Panc1 (cell line): ENCODE measurements at regions not wholly inside any gene's neighbourhood (a gene's known extent, or its start where the extent isn't known, plus 50 kb on each side); places are given as distances from the start of the nearest gene placed in this dataset.

Source experiments
- ATAC-seq: fragments of 200-7000 bp; cut with Tn5 transposase; 2 replicates; pipeline ENCODE4 v1.9.1; 2020; ENCODE audit warnings: mild to moderate bottlenecking, moderate library complexity
- BruUV-seq: library from RNA; stranded (reverse); fragments of 400-500 nt; replicated peaks from 2 replicates; lab custom pipeline; 2021; lab: Mats Ljungman, UMichigan
- CTCF ChIA-PET: fragments of 300-600 bp; sonication (Branson Sonifier 250); formaldehyde crosslinking; loops from one replicate; lab custom pipeline; 2022; ENCODE audit warnings: antibody characterized with exemption; lab: Charles Lee
- POLR2A ChIA-PET: fragments of 300-600 bp; sonication (Branson Sonifier 250); formaldehyde crosslinking; loops from one replicate; lab custom pipeline; 2022; ENCODE audit warnings: antibody characterized with exemption; lab: Charles Lee
- DNase-seq: peaks from one replicate; pipeline ENCODE4 v3.0.0-alpha.2; 2010; ENCODE audit warnings: low read depth, low spot score
- H3K27ac ChIP-seq: 2 replicates; pipeline ENCODE4 v1.5.1; 2011; ENCODE audit warnings: mild to moderate bottlenecking, low read length, inconsistent platforms
- H3K27me3 ChIP-seq: fragments of 200-500 bp; sonication (Bioruptor generic); 2 replicates; pipeline ENCODE4 v1.6.0; 2014; ENCODE audit warnings: low read length, inconsistent platforms; ENCODE audit not compliant: control insufficient read depth, insufficient read depth
- H3K36me3 ChIP-seq: fragments of 200-500 bp; sonication (Bioruptor generic); 2 replicates; pipeline ENCODE4 v1.5.1; 2014; ENCODE audit warnings: inconsistent platforms, mild to moderate bottlenecking, low read length, moderate library complexity; ENCODE audit not compliant: control insufficient read depth, insufficient read depth
- H3K4me1 ChIP-seq: 2 replicates; pipeline ENCODE4 v1.5.1; 2011; ENCODE audit warnings: inconsistent platforms, mild to moderate bottlenecking, low read length, moderate library complexity; ENCODE audit not compliant: control insufficient read depth, insufficient read depth
- H3K4me3 ChIP-seq, 2 experiments: 2 replicates each; pipeline ENCODE4 v1.5.1; 2011 to 2012; ENCODE audit warnings: low read depth in 2 of 2, low read length in 2 of 2, mild to moderate bottlenecking in 2 of 2, inconsistent platforms in 1 of 2, moderate library complexity in 1 of 2
- H3K9me3 ChIP-seq: fragments of 200-500 bp; sonication (Bioruptor generic); 2 replicates; pipeline ENCODE4 v1.5.1; 2014; ENCODE audit warnings: low read depth, mild to moderate bottlenecking, inconsistent platforms, low read length, moderate library complexity; ENCODE audit not compliant: control insufficient read depth, insufficient read depth
- POLR2AphosphoS5 ChIP-seq: IDR thresholded peaks from 2 replicates; pipeline ENCODE4 v1.6.1; 2012; ENCODE audit warnings: mild to moderate bottlenecking, low read depth, low read length, moderate library complexity
- SIN3A ChIP-seq: IDR thresholded peaks from 2 replicates; pipeline ENCODE4 v1.6.1; 2012; ENCODE audit warnings: low read depth, mild to moderate bottlenecking, low read length, moderate library complexity, borderline replicate concordance; ENCODE audit not compliant: insufficient read depth
- TCF7L2 ChIP-seq: IDR thresholded peaks from 2 replicates; pipeline ENCODE4 v1.6.1; 2011; ENCODE audit warnings: mild to moderate bottlenecking, low read depth, low read length, inconsistent platforms
- in situ Hi-C: cut with HindIII; loops from 2 replicates; pipeline ENCODE4 v1.10.0; 2016; ENCODE audit warnings: low sequenced_read_pairs, low pct_unique_long_range_greater_than_20kb
- intact Hi-C: fragments of 100-400 bp; cut with micrococcal nuclease; formaldehyde crosslinking; loops from one replicate; pipeline ENCODE4 v1.10.0; 2022; ENCODE audit not compliant: unreplicated experiment
- TF ChIP-seq, protein P1 (sequence below), 2 experiments: IDR thresholded peaks; 2 replicates each; pipeline ENCODE4 v1.6.1; 2011 to 2012; ENCODE audit warnings: low read depth in 2 of 2, control low read depth in 1 of 2, low read length in 1 of 2, mild to moderate bottlenecking in 1 of 2, moderate library complexity in 1 of 2; ENCODE audit not compliant: insufficient read depth in 1 of 2
- TF ChIP-seq, protein P2 (sequence below): fragments of 450-650 bp; IDR thresholded peaks from 2 replicates; pipeline ENCODE4 v1.5.1; 2017; ENCODE audit warnings: mild to moderate bottlenecking

DNA sequence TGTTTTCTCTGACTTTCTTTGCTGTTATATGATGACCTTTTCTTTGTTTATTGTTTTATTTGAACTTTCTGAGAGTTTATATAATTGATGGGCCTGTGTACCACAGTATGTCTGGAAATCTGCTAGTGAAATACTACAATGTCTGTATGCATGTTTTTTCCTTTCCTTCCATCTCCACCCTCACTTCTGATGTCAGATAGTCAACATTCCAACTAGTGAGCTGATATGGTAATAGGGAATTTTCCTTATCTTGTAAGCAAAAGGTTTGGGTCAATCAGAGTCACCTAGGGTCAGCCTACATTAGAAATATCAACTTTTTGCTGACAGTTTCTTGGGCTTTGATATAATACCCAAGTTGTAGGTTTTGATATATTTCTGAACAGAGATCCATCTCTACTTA, 103.2 kb downstream of the MAT2B start:
- Histone ChIP-seq H3K27ac (no peak overlapping the region), H3K27me3 (no peaks in the 10 kb centered on the region; the same call in 1 of the 2 replicates), H3K4me3 (no peak overlapping the region), H3K4me1 (no peaks in the 10 kb centered on the region), H3K36me3 (no peaks in the 10 kb centered on the region), H3K9me3 (no peaks in the 10 kb centered on the region)
- in situ Hi-C loops = no loop called here
- ChIA-PET CTCF (no interaction called here), POLR2A (no interaction called here)
- intact Hi-C loops = no loop called here
- TF ChIP-seq POLR2AphosphoS5 (no peak), SIN3A (no peak), TCF7L2 (no peak)
- TF ChIP-seq, protein P1, sequence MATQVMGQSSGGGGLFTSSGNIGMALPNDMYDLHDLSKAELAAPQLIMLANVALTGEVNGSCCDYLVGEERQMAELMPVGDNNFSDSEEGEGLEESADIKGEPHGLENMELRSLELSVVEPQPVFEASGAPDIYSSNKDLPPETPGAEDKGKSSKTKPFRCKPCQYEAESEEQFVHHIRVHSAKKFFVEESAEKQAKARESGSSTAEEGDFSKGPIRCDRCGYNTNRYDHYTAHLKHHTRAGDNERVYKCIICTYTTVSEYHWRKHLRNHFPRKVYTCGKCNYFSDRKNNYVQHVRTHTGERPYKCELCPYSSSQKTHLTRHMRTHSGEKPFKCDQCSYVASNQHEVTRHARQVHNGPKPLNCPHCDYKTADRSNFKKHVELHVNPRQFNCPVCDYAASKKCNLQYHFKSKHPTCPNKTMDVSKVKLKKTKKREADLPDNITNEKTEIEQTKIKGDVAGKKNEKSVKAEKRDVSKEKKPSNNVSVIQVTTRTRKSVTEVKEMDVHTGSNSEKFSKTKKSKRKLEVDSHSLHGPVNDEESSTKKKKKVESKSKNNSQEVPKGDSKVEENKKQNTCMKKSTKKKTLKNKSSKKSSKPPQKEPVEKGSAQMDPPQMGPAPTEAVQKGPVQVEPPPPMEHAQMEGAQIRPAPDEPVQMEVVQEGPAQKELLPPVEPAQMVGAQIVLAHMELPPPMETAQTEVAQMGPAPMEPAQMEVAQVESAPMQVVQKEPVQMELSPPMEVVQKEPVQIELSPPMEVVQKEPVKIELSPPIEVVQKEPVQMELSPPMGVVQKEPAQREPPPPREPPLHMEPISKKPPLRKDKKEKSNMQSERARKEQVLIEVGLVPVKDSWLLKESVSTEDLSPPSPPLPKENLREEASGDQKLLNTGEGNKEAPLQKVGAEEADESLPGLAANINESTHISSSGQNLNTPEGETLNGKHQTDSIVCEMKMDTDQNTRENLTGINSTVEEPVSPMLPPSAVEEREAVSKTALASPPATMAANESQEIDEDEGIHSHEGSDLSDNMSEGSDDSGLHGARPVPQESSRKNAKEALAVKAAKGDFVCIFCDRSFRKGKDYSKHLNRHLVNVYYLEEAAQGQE (IDR thresholded peaks at IDR 0.05; ENCODE audit: insufficient read depth in 1 of 2, low read depth in 2 of 2, low read length in 1 of 2) = no peak
- TF ChIP-seq, protein P2, sequence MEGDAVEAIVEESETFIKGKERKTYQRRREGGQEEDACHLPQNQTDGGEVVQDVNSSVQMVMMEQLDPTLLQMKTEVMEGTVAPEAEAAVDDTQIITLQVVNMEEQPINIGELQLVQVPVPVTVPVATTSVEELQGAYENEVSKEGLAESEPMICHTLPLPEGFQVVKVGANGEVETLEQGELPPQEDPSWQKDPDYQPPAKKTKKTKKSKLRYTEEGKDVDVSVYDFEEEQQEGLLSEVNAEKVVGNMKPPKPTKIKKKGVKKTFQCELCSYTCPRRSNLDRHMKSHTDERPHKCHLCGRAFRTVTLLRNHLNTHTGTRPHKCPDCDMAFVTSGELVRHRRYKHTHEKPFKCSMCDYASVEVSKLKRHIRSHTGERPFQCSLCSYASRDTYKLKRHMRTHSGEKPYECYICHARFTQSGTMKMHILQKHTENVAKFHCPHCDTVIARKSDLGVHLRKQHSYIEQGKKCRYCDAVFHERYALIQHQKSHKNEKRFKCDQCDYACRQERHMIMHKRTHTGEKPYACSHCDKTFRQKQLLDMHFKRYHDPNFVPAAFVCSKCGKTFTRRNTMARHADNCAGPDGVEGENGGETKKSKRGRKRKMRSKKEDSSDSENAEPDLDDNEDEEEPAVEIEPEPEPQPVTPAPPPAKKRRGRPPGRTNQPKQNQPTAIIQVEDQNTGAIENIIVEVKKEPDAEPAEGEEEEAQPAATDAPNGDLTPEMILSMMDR = no peak
- DNase-seq (no peak), ATAC-seq (no peak)
- BruUV-seq = no TSS peak

DNA sequence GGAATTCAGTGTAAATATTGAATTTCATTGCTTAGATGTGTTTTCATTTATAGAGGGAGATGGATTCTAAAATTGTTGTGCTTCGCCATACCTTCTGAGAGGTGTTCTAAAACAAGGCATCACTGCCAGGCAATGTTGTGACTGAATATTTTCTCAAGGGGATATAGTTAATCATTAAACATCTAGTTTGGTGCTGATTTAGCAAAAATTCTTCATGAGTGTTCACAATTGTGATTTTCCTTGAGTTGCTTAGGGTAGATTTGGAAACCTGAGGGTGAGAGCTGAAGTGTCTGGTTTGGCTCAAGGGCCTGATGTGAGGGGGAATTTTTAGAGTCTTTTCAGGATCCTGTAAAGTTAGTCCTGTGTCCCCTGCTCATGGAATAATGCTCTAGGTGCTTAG, 104.5 kb downstream of the MAT2B start:
- no peak for DNase-seq
- Histone ChIP-seq H3K9me3 (no peaks in the 10 kb centered on the region), H3K4me1 (no peaks in the 10 kb centered on the region), H3K4me3 (no peak overlapping the region), H3K36me3 (no peaks in the 10 kb centered on the region), H3K27ac (no peak overlapping the region), H3K27me3 (no peaks in the 10 kb centered on the region; the same call in 1 of the 2 replicates)
- no peak for TF ChIP-seq SIN3A
- TF ChIP-seq, protein P2 = no peak
- TF ChIP-seq, protein P1 (IDR thresholded peaks at IDR 0.05; ENCODE audit: insufficient read depth in 1 of 2, low read depth in 2 of 2, low read length in 1 of 2) = no peak
- TF ChIP-seq TCF7L2 = no peak
- TF ChIP-seq POLR2AphosphoS5 = no peak
- intact Hi-C loops (no loop called here), in situ Hi-C loops (no loop called here)
- no TSS peak for BruUV-seq
- ChIA-PET POLR2A (no interaction called here), CTCF (no interaction called here)
- ATAC-seq = no peak
